ENCODE measurements at regions not wholly inside any gene's neighbourhood (a gene's known extent, or its start where the extent isn't known, plus 50 kb on each side); places are given as distances from the start of the nearest gene placed in this dataset.
"Not testable (repeated sequence)": the region's sequence is repeated elsewhere in the genome, so short reads cannot be mapped to it uniquely, and the experiment has no call there.

DNA sequence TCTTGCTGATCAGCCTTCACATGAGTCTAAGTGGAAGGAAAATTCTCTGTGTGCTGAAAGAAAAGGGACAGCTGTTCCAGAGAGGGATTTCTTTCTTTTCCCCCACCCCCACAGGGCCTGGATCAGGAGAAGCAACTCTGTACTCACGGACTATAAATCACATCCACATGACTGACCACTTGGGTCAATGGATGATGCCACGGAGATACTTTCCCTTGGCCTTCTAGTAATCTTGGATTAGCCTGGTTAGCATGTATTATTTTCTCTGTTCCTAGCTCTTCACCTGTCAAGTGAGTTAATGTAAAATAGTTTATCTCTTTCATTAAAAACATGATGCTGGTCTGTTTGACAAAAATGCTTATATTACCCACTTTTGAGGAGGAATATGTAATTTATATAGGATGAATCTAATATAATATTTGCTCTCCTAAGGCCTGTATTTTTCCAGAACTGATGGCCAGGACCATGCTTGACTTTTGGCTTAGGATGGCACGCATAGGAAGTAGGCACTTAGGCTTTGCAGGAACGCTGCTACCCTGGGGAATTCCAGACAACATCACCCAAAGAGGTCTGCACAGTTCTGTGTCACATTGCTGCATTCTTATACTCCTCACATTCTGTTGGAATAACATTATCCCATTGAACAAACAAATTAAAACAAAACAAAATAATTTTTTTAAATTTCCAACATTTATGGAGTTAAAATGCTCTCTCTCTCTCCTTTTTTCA lies 892.1 kb downstream of the TLE1 start:
- no peak for DNase-seq

DNA sequence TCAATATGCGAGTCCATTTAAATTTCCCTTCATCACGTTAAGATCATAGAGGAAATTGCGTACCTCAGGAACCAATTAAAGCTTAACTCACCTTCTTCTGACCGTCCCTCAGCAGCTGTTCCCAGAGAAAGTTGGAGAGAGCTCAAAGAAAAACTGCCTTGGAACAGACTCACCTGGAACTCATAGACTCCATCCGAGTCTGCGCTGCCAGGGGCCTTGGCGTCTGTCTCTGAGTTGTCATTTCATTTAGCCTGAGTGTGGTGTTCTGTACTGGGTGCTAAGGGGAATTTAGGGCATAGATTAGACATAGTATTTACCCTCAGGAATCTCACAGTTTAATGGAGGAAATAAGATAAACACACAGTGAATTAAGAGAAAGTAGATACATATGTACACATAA lies 892.7 kb downstream of the TLE1 start:
- no peak for DNase-seq

DNA sequence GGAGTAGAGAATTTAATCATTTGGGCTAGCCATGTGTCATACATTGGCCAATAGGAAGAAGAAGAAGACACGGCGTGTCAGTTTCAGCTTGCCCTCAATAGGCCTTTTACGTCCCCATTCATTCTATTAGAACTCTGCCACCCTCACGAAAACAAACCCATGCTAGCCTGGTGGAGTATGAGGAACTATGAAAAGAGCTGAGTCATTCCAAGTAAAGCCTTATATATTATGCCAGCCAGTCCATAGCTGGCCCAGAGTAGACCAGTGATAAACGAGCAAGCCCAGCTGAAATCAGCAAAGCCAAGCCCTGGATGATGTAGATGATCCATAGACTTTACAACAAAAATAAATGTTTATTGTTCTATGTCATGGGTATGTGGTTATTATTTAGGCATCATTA lies 895.1 kb downstream of the TLE1 start:
- no peak for DNase-seq

DNA sequence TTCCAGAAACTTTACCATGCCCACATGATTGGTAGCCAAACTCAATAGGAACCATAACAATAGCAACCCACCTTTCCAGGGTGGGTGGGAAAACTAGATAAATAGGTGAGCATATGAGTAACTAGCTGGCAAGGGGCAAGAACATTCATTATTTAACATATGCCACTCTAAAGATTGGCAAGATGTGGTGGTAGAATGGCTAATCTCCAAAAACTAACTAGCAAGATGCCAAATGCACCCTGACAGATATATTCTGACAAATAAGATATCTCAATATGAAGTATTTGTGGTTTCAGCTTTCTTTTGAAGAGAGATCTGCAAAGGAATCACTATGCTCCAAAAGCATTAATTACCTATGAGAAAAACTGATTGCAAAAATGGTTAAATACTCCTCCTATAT lies 895.6 kb downstream of the TLE1 start:
- no peak for DNase-seq

DNA sequence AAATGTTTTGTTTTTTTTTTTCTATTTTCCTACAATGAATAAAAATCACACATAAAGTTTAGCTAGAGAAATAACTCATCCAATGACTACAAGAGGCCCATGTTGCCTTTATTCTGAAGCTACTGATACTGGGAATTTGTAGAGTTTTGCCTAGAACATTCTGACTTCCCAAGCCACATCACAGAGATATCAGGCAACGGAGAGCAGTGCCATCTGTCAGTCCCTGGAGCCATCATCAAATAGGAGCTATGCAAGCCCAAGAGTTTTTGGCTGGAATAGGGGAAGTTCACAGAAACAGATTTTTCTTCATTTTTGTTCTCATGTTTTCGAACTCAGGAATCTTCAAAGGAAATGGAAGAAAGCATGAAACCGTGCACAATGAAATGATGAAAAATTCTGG lies 896.6 kb downstream of the TLE1 start:
- DNase-seq = no peak

DNA sequence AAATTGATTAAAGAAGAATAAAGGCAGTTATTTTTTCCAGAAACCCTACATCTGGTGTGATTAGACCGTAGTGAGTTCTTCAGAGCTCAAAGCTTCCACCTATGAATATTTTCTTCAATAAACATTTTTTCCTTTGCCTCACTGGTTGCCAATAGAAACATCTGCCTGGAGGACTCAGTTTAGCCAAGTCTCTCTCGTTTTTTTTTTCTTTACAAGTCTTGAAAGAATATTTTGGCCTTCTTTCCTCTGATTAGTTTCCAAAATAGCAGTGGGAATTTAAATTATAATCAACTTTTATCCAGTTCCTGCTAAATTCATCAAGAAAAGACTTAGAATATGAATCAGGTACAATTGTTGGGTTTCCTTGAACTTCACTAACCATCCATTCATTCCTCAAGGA lies 897.5 kb downstream of the TLE1 start:
- DNase-seq = no peak

DNA sequence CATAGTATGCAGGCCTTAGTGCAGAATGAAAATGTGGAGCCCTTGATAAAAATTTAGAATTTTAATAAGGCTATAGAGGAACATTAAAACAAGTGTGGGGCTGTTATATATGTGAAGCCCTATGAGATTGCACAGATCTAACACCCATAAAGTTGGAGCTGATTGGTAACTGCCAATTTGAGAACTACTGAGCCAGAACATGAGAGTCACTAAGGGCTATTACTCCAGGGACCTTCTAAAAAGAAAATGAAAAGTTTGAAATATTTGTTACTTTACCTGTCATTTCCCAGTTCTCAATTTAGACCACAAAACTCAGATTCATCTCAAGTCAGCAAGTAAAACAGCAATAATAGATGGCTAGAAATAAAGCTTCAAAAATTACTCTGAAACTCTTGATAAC lies 898.6 kb downstream of the TLE1 start:
- DNase-seq = no peak

DNA sequence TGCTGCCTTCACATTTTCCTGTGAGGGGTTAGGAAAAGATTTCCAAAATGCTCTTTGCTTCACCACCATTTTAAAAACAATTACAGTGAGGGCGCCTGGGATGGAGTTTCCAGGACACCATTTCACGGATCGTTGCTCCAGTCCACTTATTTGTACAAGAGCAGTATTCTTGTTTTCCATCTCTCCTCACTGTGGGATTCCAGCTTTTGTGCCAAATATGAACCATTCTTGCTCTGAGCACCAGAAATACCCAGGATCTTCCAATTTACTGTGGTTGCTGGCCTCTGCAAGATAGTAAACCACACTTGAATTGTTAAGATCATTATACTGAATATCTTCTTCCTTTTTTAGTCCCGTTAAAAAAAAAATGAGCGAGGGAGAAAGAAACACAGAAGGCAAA lies 899.5 kb downstream of the TLE1 start:
- no peak for DNase-seq

DNA sequence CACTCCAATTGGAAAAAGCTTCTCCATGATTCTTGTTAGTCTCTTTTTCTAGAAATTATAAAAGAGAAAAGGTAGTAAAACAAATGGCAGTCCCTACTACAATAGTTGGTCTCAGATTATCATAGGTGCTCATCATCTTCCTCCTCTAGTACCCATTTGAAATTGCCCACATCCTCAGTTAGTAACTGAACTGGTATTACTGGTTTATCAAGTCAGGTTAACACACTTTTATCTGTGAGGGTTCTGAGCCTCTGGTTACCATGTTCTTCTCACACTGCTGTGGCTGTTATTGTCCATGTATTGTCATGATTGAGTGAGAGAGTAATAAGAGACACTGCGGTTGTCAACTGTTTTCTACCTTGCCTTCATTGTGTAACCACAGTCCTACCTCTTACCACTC lies 901.7 kb downstream of the TLE1 start:
- no peak for DNase-seq

DNA sequence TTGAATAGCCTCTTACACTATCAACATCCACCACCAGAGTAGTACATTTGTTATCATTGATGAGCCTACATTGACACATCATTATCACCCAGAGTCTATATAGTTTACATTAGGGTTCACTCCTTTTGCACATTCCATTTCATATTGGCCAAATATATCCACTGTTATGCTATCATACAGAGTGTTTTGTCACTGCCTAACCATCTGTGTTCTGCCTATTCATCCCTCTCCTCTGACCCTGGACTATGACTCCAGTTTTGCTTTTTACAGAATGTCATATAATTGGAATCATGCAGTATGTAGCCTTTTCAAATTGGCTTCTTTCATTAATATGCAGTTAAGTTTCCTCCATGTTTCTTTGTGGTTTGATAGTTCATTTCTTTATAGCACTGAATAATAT lies 904.7 kb downstream of the TLE1 start:
- DNase-seq = no peak

DNA sequence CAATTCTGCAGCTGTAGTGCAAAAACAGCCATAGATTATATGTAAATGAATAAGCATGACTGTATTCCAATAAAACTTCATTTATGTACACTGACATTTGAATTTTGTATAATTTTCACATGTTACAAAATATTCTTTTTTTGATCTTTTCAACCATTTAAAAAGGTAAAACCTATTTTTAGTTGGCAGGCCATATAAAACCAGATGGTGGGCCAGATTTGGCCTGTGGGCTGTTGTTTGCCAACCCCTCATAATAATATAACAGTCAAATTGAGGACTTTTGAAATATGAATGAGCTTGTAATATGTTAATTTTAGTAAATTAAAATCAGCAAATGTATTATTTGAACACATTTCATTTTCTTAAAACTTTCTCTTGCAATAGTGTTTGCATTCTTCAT lies 913.4 kb downstream of the TLE1 start:
- DNase-seq = no peak

DNA sequence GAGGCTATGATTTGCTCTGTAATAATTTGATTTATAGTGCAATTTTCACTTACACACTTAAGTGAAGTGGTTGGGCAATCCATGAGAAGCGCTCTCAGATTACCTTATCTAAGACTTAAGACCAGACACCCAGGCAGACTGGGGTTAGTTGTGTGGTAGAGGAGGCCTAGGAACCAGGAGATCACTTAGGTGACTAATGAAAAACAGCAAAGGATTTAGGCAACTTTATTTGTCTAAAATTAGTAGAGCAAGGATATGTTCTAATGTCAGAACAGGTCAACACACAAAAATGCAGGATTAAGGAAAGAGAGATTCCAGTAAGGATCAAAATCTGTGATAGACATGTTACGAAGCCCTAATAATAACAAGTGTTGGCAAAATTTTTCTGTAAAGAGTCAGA lies 913.8 kb downstream of the TLE1 start:
- no peak for DNase-seq

DNA sequence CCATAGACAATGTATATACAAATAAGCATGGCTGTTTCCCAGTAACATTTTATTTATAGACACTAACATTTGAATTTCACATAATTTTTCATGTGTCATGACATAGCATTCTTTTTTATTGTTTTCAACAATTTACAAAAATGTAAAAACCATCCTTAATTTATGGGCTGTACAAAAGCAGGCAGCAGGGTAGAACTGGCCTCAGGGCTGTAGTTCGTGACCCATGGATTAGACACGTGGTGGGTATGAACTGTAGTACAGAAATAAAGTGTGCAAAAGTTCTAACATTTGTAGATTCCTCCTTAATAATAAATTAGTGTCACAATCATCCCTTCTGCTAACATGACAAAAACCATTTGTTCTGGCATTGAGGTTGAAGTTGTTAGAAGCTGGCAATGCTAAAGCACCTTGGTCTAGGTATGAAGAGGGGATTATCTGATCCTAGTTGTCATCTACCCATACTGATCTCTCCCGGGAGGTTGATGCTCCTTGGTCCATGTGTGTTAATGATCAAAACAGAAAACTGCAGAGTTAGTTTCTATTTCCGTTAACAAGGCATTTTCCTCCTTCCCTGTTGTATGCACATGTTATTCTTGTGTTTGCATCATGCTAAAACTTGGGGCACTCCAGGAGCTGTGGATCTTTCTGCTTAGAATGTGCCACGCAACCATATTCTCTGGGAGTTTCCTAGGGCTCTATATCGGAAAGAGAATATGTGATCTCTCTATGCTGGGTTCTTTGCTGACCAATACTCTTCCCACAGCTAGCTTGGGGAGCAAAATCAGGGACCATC lies 917.6 kb downstream of the TLE1 start:
- no peak for DNase-seq

DNA sequence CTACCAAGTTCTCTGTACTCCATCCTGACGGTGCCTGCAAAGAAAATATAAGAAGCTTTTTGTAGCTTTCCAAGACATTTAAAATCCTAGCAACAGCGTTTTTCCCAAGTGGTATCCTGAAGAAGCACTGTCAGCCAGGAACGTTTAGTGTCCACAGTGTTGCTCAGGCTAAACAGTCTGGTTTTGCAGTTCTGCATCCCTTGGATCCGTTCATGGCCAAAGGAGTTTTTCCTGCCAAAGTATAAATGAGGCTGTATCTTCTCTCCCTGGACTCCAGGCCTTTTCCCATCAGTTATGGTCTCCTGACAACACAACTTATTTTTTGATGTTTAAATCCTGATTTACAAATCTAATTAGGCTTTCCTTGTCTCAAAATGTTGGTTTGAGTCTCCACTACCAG lies 925.8 kb downstream of the TLE1 start:
- DNase-seq = no peak

DNA sequence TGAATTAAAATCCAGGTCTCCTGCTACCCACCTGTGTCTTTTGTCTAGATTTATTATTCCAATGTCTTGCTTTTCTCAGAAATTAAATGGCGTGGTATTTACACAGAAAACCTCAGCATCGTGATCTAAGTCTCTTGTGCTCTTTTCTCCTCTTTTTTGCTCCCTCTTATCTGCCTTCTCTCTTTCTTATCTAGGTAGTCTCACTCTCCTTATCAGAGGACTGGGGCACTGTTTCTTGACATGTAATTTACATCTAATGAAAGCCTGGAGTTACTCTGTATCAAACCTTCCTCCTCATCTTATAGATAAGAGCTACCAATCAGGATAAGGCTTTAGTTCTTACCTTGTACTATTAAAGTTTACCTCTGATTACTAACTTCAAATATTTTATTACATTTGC lies 933.8 kb downstream of the TLE1 start:
- DNase-seq = no peak

DNA sequence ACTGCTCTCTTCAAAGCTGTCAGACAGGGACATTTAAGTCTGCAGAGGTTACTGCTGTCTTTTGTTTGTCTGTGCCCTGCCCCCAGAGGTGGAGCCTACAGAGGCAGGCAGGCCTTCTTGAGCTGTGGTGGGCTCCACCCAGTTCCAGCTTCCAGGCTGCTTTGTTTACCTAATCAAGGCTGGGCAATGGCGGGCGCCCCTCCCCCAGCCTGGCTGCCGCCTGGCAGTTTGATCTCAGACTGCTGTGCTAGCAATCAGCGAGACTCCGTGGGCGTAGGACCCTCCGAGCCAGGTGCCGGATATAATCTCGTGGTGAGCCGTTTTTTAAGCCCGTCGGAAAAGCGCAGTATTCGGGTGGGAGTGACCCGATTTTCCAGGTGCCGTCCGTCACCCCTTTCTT lies 942.3 kb downstream of the TLE1 start:
- DNase-seq = not testable (repeated sequence)

DNA sequence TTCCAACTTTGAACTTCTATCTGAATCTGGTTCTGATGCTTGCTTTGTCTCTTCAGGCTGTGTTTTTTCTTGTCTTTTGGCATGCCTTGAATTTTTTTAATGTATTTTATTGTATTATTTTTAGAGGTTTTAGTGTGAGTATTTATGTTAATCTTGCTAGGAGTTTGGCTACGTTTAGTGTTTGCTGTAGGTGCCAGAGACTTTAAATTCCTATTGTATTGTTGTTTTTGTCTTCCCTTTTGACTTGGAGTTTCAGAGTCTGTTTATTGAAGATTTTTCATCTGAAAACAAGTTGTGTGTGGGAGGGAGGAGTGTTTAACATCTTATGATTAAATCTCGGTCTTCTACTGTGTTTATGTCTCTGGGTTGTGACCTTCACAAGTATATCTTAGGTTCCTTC lies 956.8 kb downstream of the TLE1 start:
- no peak for DNase-seq

DNA sequence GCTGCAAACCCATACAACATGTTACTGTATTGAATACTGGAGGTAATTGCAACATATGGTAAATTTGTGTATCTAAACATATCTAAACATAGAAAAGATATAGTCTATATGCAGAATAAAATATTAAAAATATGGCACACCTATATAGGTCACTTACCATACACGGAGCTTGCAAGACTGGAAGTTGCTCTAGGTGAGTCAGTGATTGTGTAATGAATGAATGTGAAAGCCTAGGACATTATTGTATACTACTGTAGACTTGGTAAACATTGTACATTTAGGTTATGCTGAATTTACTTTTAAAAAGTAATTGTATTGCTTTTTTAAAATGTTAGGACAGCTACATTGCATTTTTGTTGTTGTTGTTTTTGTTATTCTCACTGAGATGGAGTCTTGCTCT lies 968.8 kb downstream of the TLE1 start:
- no peak for DNase-seq

DNA sequence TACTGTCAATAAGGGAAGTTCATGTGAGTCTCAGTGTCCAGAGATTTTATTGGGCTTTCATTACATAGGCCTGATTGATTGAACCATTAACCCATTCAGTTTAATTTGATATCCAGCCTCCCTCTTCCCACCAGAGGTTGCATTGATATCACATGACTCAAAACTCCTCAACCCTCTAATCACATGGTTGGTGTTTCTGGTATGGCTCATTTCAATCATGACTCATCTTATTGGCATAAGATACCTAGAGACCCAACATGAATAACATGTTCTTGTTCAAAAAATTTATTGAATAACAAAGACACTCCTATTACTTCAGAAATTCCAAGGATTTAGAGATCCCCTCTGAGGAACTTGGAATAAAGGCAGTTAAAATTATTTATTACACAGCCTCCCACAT lies 982.2 kb downstream of the TLE1 start:
- no peak for DNase-seq

DNA sequence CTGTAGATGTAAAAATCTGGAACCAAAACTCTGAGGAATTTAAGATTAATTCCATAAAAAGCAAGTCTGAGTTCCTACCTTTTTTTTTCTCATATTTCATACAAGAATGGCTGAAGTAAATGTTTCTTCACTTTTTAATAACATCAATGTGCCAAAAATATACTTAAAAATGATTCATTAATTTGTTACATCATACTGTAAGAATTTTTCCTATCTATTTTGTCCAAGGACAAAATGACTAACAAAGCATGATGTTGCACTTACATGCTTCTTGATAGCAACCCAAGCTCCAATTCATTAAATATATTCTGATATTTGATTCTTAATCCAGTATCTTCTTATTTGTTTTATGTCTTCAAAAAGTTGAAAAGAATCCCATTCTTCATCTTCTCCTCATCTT lies 988.3 kb downstream of the TLE1 start:
- DNase-seq = no peak

DNA sequence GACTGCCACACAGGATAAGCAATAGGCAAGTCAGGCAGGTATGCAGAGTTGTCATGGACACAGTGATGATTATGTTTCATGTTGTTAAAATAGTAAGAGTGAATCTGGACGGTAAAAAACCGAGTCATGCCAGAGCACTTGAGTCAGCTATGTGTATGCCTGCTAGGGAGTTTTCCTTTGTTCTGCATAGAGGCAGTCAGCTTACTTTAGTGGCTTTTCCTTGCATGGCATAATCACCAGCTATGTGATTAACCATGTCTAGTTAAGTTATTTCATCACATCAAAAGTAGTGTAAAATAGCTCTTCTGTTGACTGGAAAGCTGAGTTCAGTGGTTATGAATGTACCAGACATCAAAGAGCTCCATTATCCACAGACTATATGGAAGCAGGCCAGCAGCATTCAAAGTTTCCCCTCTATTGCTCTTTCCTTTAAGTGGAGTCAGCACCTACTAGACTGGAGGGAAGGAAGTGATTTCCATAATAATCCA lies 989.8 kb downstream of the TLE1 start:
- no peak for DNase-seq

DNA sequence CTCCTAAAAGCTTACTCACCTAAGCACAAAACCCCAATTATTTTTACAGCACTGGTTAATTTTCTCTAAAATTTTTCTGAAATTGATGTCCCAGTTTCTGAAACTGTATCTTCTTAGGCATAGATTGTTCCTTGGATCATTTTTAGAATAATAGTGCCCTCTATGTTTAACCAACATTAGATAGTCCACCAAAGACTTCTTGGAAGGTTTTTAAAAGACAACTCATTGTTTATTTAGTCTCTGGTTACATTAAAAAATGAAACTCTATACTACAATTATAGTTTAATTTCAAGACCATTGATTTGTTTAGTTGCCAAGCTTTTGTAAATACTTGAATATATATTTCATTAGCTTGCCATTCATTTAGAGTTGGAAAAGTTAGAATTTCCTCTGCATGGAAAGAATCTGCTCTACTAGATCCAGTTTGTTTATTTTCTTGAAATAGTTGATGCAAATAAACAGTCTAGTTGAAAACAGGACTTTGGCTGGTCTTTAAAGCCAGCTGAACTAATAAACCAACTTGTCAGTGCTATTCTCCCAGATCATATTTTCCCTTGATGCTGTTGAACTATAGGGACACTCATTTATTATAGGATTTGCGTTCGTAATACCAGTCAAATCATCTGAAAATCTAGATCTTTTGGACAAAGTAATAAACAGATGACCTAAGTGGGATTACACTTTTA lies 990.5 kb downstream of the TLE1 start:
- no peak for DNase-seq

DNA sequence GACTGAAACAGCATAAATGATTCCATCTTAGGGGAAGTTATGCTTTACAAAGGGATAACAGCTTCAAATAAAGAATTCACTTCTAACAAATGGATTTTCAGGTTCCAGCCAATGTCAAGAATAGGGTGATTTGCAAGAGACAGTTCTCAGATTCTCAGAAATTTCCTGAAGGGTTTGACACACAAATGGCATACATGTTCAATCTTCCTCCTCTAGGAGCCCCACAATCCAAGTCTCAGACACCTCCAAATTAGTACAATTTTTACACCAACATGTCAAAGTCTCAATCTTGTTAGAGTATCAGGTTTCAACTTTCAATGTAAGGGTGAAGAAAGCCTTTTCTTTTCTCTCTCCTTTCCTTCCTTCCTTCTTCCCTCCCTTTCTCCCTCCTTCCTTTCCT lies 996.6 kb downstream of the TLE1 start:
- no peak for DNase-seq

DNA sequence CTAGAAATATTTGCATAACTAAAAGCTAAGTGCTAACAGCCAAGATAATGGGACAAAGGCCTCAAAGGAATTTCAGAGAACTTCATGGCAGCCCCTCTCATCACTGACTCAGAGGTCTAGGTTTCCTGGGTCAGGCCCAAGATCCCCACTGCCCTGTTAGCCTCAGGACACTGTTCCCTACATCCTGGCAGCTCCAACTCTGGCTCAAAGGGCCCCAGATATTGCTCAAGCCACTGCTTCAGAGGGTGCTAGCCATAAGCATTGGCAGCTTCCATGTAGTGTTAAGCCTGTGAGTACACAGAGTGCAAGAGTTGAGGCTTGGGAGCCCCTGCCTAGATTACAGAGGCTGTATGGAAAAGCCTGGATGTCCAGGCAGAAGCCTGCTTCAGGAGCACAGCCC lies 998.1 kb downstream of the TLE1 start:
- no peak for DNase-seq

Data from activated effector memory CD4-positive, alpha-beta T cell treated with anti-CD3 and anti-CD28 coated beads, Interleukin-2, amount 50 U/mL, for 16 hours (primary cell).